D721Med (cell line): ENCODE measurements at regions not wholly inside any gene's neighbourhood (a gene's known extent, or its start where the extent isn't known, plus 50 kb on each side); places are given as distances from the start of the nearest gene placed in this dataset.

ENCODE experiments used
- DNase-seq: peaks from one replicate; pipeline ENCODE4 v3.0.0; 2011; ENCODE audit warnings: low spot score; ENCODE audit not compliant: insufficient read length
- FAIRE-seq: peaks from 2 replicates; lab custom pipeline; 2011; peaks lifted over from hg19 to GRCh38; lab: Jason Lieb, UNC
- CTCF ChIP-seq: IDR thresholded peaks from 2 replicates; pipeline ENCODE4 v1.5.1; 2012; ENCODE audit warnings: mild to moderate bottlenecking, control low read depth; ENCODE audit not compliant: insufficient read depth; ENCODE audit errors: missing control alignments

- FAIRE-seq (no peak), DNase-seq (no peak)
- no peak for TF ChIP-seq CTCF
These were observed 1860.8 kb upstream of the LRRTM1 start for GRCh38 chr2:82165377-82165776.

- FAIRE-seq: no peak
- no peak for TF ChIP-seq CTCF
- no peak for DNase-seq
These were observed 1853.6 kb upstream of the LRRTM1 start for GRCh38 chr2:82158150-82158549.

GRCh38 chr2:82155469-82155868 is 1850.9 kb upstream of the LRRTM1 start:
- no peak for TF ChIP-seq CTCF
- no peak for FAIRE-seq
- no peak for DNase-seq

GRCh38 chr2:82143343-82143742 is 1838.8 kb upstream of the LRRTM1 start:
- FAIRE-seq (no peak), DNase-seq (no peak)
- TF ChIP-seq CTCF: no peak

GRCh38 chr2:82139979-82140611 is 1835.5 kb upstream of the LRRTM1 start:
- TF ChIP-seq CTCF: no peak
- DNase-seq: no peak
- FAIRE-seq: no peak

GRCh38 chr2:82137441-82137840 is 1832.9 kb upstream of the LRRTM1 start:
- TF ChIP-seq CTCF: no peak
- no peak for DNase-seq
- no peak for FAIRE-seq

- TF ChIP-seq CTCF: no peak
- FAIRE-seq: no peak
- no peak for DNase-seq
These were observed 1823.5 kb upstream of the LRRTM1 start for GRCh38 chr2:82128051-82128450.
